ENCODE measurements at regions not wholly inside any gene's neighbourhood (a gene's known extent, or its start where the extent isn't known, plus 50 kb on each side); places are given as distances from the start of the nearest gene placed in this dataset.
"Not testable (repeated sequence)": the region's sequence is repeated elsewhere in the genome, so short reads cannot be mapped to it uniquely, and the experiment has no call there.

GRCh38 chr5:68077349-68077894, 138.1 kb upstream of the PIK3R1 start:
- DNase-seq (ENCODE audit: missing footprints), result no peak
- intact Hi-C loops (cut with DNase I), result loop anchor here (10.0 kb wide), 1 partner anchor 113 kb away; no protein-coding TSS in a partner anchor
- no peak for ATAC-seq

- peak; percentile 34 for ATAC-seq
- DNase-seq (ENCODE audit: missing footprints), result no peak
- intact Hi-C loops (cut with DNase I), result loop anchor here (10.0 kb wide), 1 partner anchor 110 kb away; no protein-coding TSS in a partner anchor
These were observed 140.9 kb upstream of the PIK3R1 start for GRCh38 chr5:68074633-68075032.

- ATAC-seq, result no peak
- intact Hi-C loops (cut with DNase I), result loop anchor here (10.0 kb wide), 1 partner anchor 109 kb away; no protein-coding TSS in a partner anchor
- peak; percentile 46 for DNase-seq (ENCODE audit: missing footprints)
These were observed 141.4 kb upstream of the PIK3R1 start for GRCh38 chr5:68074048-68074632.

- no peak for ATAC-seq
- intact Hi-C loops (cut with DNase I), result loop anchor here (10.0 kb wide), 1 partner anchor 107 kb away; no protein-coding TSS in a partner anchor
- DNase-seq (ENCODE audit: missing footprints), result no peak
These were observed 143.8 kb upstream of the PIK3R1 start for GRCh38 chr5:68071736-68072135.

- ATAC-seq (no peak), DNase-seq (ENCODE audit: missing footprints) (no peak)
- intact Hi-C loops (cut with DNase I), result loop anchor here (10.0 kb wide), 1 partner anchor 106 kb away; no protein-coding TSS in a partner anchor
These were observed 144.3 kb upstream of the PIK3R1 start for GRCh38 chr5:68071282-68071632.

- no peak for DNase-seq (ENCODE audit: missing footprints)
- intact Hi-C loops (cut with DNase I), result loop anchor here (10.0 kb wide), 1 partner anchor 106 kb away; no protein-coding TSS in a partner anchor
- peak; percentile 35 for ATAC-seq
These were observed 144.8 kb upstream of the PIK3R1 start for GRCh38 chr5:68070591-68071281.

GRCh38 chr5:68067976-68068603, 147.5 kb upstream of the PIK3R1 start:
- intact Hi-C loops (cut with DNase I), result no loop called here
- ATAC-seq (peak; percentile 55), DNase-seq (ENCODE audit: missing footprints) (no peak)

GRCh38 chr5:68067291-68067690, 148.3 kb upstream of the PIK3R1 start:
- intact Hi-C loops (cut with DNase I), result no loop called here
- ATAC-seq (peak; percentile 62), DNase-seq (ENCODE audit: missing footprints) (no peak)

- ATAC-seq (no peak), DNase-seq (ENCODE audit: missing footprints) (no peak)
- intact Hi-C loops (cut with DNase I), result no loop called here
These were observed 149.1 kb upstream of the PIK3R1 start for GRCh38 chr5:68066277-68066955.

- ATAC-seq; intact Hi-C loops (cut with DNase I); DNase-seq (ENCODE audit: missing footprints): not testable (repeated sequence)
These were observed 150.2 kb upstream of the PIK3R1 start for GRCh38 chr5:68065321-68065720.

- ATAC-seq, result no peak
- intact Hi-C loops (cut with DNase I), result no loop called here
- DNase-seq (ENCODE audit: missing footprints), result no peak
These were observed 155.2 kb upstream of the PIK3R1 start for GRCh38 chr5:68060382-68060781.

- DNase-seq (ENCODE audit: missing footprints), result no peak
- intact Hi-C loops (cut with DNase I), result no loop called here
These were observed 158.4 kb upstream of the PIK3R1 start for GRCh38 chr5:68057191-68057590.

GRCh38 chr5:68055686-68056085, 159.9 kb upstream of the PIK3R1 start:
- ATAC-seq, result no peak
- intact Hi-C loops (cut with DNase I), result no loop called here

More at GRCh38 chr5:68057191-68057590, 158.4 kb upstream of the PIK3R1 start:
- no peak for ATAC-seq

GRCh38 chr5:68054638-68055037, 160.9 kb upstream of the PIK3R1 start:
- DNase-seq (ENCODE audit: missing footprints), result no peak
- ATAC-seq, result peak; percentile 28
- intact Hi-C loops (cut with DNase I), result no loop called here

More at GRCh38 chr5:68055686-68056085, 159.9 kb upstream of the PIK3R1 start:
- DNase-seq (ENCODE audit: missing footprints), result no peak

- no peak for ATAC-seq
- DNase-seq (ENCODE audit: missing footprints), result no peak
- intact Hi-C loops (cut with DNase I), result no loop called here
These were observed 162.4 kb upstream of the PIK3R1 start for GRCh38 chr5:68053202-68053601.

GRCh38 chr5:68049053-68049713, 166.4 kb upstream of the PIK3R1 start:
- ATAC-seq (no peak), DNase-seq (ENCODE audit: missing footprints) (no peak)
- intact Hi-C loops (cut with DNase I), result no loop called here

GRCh38 chr5:68048516-68048915, 167.0 kb upstream of the PIK3R1 start:
- intact Hi-C loops (cut with DNase I), result no loop called here
- DNase-seq (ENCODE audit: missing footprints), result no peak

GRCh38 chr5:68048054-68048453, 167.5 kb upstream of the PIK3R1 start:
- ATAC-seq; DNase-seq (ENCODE audit: missing footprints); intact Hi-C loops (cut with DNase I): not testable (repeated sequence)

More at GRCh38 chr5:68048516-68048915, 167.0 kb upstream of the PIK3R1 start:
- ATAC-seq, result no peak

Data from Right ventricle myocardium inferior (tissue), 1 donor.